ENCODE measurements at regions not wholly inside any gene's neighbourhood (a gene's known extent, or its start where the extent isn't known, plus 50 kb on each side); places are given as distances from the start of the nearest gene placed in this dataset.
"Not testable (repeated sequence)": the region's sequence is repeated elsewhere in the genome, so short reads cannot be mapped to it uniquely, and the experiment has no call there.

GRCh38 chr3:132136902-132137301 is 102.1 kb upstream of the CPNE4 start:
- H3K27ac ChIP-seq (ENCODE audit: low read length); H3K9me3 ChIP-seq (ENCODE audit: insufficient read depth, low read depth, low read length); H3K9ac ChIP-seq (ENCODE audit: low read depth, low read length); H3K36me3 ChIP-seq (ENCODE audit: insufficient read depth, low read depth, low read length); H3K27me3 ChIP-seq (ENCODE audit: insufficient read depth, low read length): not testable (repeated sequence)
- H3K4me3 ChIP-seq (ENCODE audit: low read length) = peak overlapping the region; percentile 55; the same call in 1 of the 2 replicates
- H3K4me1 ChIP-seq (ENCODE audit: insufficient read depth, low read length) = peaks cover 10% of the 10 kb centered on the region; the same call in 1 of the 2 replicates

- Histone ChIP-seq H3K9me3 (ENCODE audit: insufficient read depth, low read depth, low read length) (no peaks in the 10 kb centered on the region), H3K9ac (ENCODE audit: low read depth, low read length) (no peak overlapping the region), H3K4me1 (ENCODE audit: insufficient read depth, low read length) (no peaks in the 10 kb centered on the region), H3K27me3 (ENCODE audit: insufficient read depth, low read length) (no peaks in the 10 kb centered on the region), H3K27ac (ENCODE audit: low read length) (no peak overlapping the region), H3K36me3 (ENCODE audit: insufficient read depth, low read depth, low read length) (no peaks in the 10 kb centered on the region), H3K4me3 (ENCODE audit: low read length) (no peak overlapping the region)
Observed at GRCh38 chr3:132145833-132146232, 111.0 kb upstream of the CPNE4 start.

DNA sequence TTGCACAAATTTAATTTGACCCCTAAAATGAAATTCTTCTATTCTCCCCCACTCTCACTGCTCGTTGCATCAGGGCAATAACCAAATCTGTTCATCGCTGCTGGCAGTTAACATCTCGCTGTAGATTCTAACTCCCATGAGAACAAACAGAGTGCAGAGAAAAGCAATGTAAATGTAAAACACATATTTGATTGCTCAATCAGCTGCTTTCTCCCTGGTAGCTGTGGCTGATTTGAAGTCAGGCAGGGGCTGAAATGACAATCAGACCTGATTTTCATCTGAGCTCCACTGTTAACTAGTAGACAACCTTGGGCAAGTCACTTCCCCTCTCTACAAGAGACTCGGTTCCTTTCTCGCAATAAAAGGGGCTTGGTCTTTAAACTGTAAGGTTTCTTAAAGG is 119.8 kb upstream of the CPNE4 start:
- no peaks in the 10 kb centered on the region for H3K27me3 ChIP-seq (ENCODE audit: insufficient read depth, low read length)
- no peaks in the 10 kb centered on the region for H3K9me3 ChIP-seq (ENCODE audit: insufficient read depth, low read depth, low read length)
- no peaks in the 10 kb centered on the region for H3K36me3 ChIP-seq (ENCODE audit: insufficient read depth, low read depth, low read length)
- no peak overlapping the region for H3K9ac ChIP-seq (ENCODE audit: low read depth, low read length)
- no peak overlapping the region for H3K4me3 ChIP-seq (ENCODE audit: low read length)
- no peak overlapping the region for H3K27ac ChIP-seq (ENCODE audit: low read length)
- no peaks in the 10 kb centered on the region for H3K4me1 ChIP-seq (ENCODE audit: insufficient read depth, low read length)

- Histone ChIP-seq H3K9ac (ENCODE audit: low read depth, low read length) (no peak overlapping the region), H3K27me3 (ENCODE audit: insufficient read depth, low read length) (no peaks in the 10 kb centered on the region), H3K4me1 (ENCODE audit: insufficient read depth, low read length) (no peaks in the 10 kb centered on the region), H3K27ac (ENCODE audit: low read length) (no peak overlapping the region), H3K9me3 (ENCODE audit: insufficient read depth, low read depth, low read length) (no peaks in the 10 kb centered on the region), H3K4me3 (ENCODE audit: low read length) (no peak overlapping the region), H3K36me3 (ENCODE audit: insufficient read depth, low read depth, low read length) (no peaks in the 10 kb centered on the region)
Observed at GRCh38 chr3:132159145-132159544, 124.3 kb upstream of the CPNE4 start.

GRCh38 chr3:132160198-132160597 is 125.4 kb upstream of the CPNE4 start:
- H3K27me3 ChIP-seq (ENCODE audit: insufficient read depth, low read length) = no peaks in the 10 kb centered on the region
- no peaks in the 10 kb centered on the region for H3K36me3 ChIP-seq (ENCODE audit: insufficient read depth, low read depth, low read length)
- H3K27ac ChIP-seq (ENCODE audit: low read length) = no peak overlapping the region
- H3K4me1 ChIP-seq (ENCODE audit: insufficient read depth, low read length) = no peaks in the 10 kb centered on the region
- H3K9me3 ChIP-seq (ENCODE audit: insufficient read depth, low read depth, low read length) = no peaks in the 10 kb centered on the region
- H3K9ac ChIP-seq (ENCODE audit: low read depth, low read length) = no peak overlapping the region
- no peak overlapping the region for H3K4me3 ChIP-seq (ENCODE audit: low read length)

GRCh38 chr3:132161608-132162007 is 126.8 kb upstream of the CPNE4 start:
- no peaks in the 10 kb centered on the region for H3K27me3 ChIP-seq (ENCODE audit: insufficient read depth, low read length)
- H3K4me3 ChIP-seq (ENCODE audit: low read length) = no peak overlapping the region
- H3K27ac ChIP-seq (ENCODE audit: low read length) = no peak overlapping the region
- H3K36me3 ChIP-seq (ENCODE audit: insufficient read depth, low read depth, low read length) = no peaks in the 10 kb centered on the region
- H3K9me3 ChIP-seq (ENCODE audit: insufficient read depth, low read depth, low read length) = no peaks in the 10 kb centered on the region
- no peaks in the 10 kb centered on the region for H3K4me1 ChIP-seq (ENCODE audit: insufficient read depth, low read length)
- H3K9ac ChIP-seq (ENCODE audit: low read depth, low read length) = no peak overlapping the region

- no peak overlapping the region for H3K4me3 ChIP-seq (ENCODE audit: low read length)
Observed at GRCh38 chr3:132164469-132165092, 129.8 kb upstream of the CPNE4 start.

GRCh38 chr3:132167870-132168269 is 133.1 kb upstream of the CPNE4 start:
- Histone ChIP-seq H3K27me3 (ENCODE audit: insufficient read depth, low read length) (no peaks in the 10 kb centered on the region), H3K36me3 (ENCODE audit: insufficient read depth, low read depth, low read length) (no peaks in the 10 kb centered on the region), H3K4me1 (ENCODE audit: insufficient read depth, low read length) (no peaks in the 10 kb centered on the region), H3K9ac (ENCODE audit: low read depth, low read length) (no peak overlapping the region), H3K9me3 (ENCODE audit: insufficient read depth, low read depth, low read length) (no peaks in the 10 kb centered on the region), H3K27ac (ENCODE audit: low read length) (no peak overlapping the region), H3K4me3 (ENCODE audit: low read length) (no peak overlapping the region)

More at GRCh38 chr3:132164469-132165092, 129.8 kb upstream of the CPNE4 start:
- no peaks in the 10 kb centered on the region for H3K27me3 ChIP-seq (ENCODE audit: insufficient read depth, low read length)
- no peaks in the 10 kb centered on the region for H3K4me1 ChIP-seq (ENCODE audit: insufficient read depth, low read length)
- no peak overlapping the region for H3K27ac ChIP-seq (ENCODE audit: low read length)
- H3K9ac ChIP-seq (ENCODE audit: low read depth, low read length) = no peak overlapping the region
- no peaks in the 10 kb centered on the region for H3K9me3 ChIP-seq (ENCODE audit: insufficient read depth, low read depth, low read length)
- no peaks in the 10 kb centered on the region for H3K36me3 ChIP-seq (ENCODE audit: insufficient read depth, low read depth, low read length)

- Histone ChIP-seq H3K4me3 (ENCODE audit: low read length) (no peak overlapping the region), H3K36me3 (ENCODE audit: insufficient read depth, low read depth, low read length) (no peaks in the 10 kb centered on the region), H3K27ac (ENCODE audit: low read length) (no peak overlapping the region), H3K9ac (ENCODE audit: low read depth, low read length) (no peak overlapping the region), H3K4me1 (ENCODE audit: insufficient read depth, low read length) (no peaks in the 10 kb centered on the region), H3K9me3 (ENCODE audit: insufficient read depth, low read depth, low read length) (no peaks in the 10 kb centered on the region), H3K27me3 (ENCODE audit: insufficient read depth, low read length) (no peaks in the 10 kb centered on the region)
Observed at GRCh38 chr3:132174500-132174899, 139.7 kb upstream of the CPNE4 start.

- H3K36me3 ChIP-seq (ENCODE audit: insufficient read depth, low read depth, low read length) = no peaks in the 10 kb centered on the region
- no peak overlapping the region for H3K9ac ChIP-seq (ENCODE audit: low read depth, low read length)
- H3K27ac ChIP-seq (ENCODE audit: low read length) = no peak overlapping the region
- no peak overlapping the region for H3K4me3 ChIP-seq (ENCODE audit: low read length)
- H3K9me3 ChIP-seq (ENCODE audit: insufficient read depth, low read depth, low read length) = no peaks in the 10 kb centered on the region
- peaks cover 5% of the 10 kb centered on the region for H3K4me1 ChIP-seq (ENCODE audit: insufficient read depth, low read length)
- H3K27me3 ChIP-seq (ENCODE audit: insufficient read depth, low read length) = no peaks in the 10 kb centered on the region
Observed at GRCh38 chr3:132180337-132180791, 136.8 kb upstream of the ACP3 start.

GRCh38 chr3:132183811-132184210 is 133.4 kb upstream of the ACP3 start:
- Histone ChIP-seq H3K9ac (ENCODE audit: low read depth, low read length) (no peak overlapping the region), H3K4me3 (ENCODE audit: low read length) (no peak overlapping the region), H3K9me3 (ENCODE audit: insufficient read depth, low read depth, low read length) (no peaks in the 10 kb centered on the region)

GRCh38 chr3:132187746-132188145 is 129.5 kb upstream of the ACP3 start:
- no peaks in the 10 kb centered on the region for H3K9me3 ChIP-seq (ENCODE audit: insufficient read depth, low read depth, low read length)
- no peak overlapping the region for H3K4me3 ChIP-seq (ENCODE audit: low read length)
- H3K9ac ChIP-seq (ENCODE audit: low read depth, low read length) = no peak overlapping the region
- no peak overlapping the region for H3K27ac ChIP-seq (ENCODE audit: low read length)
- no peaks in the 10 kb centered on the region for H3K36me3 ChIP-seq (ENCODE audit: insufficient read depth, low read depth, low read length)
- no peaks in the 10 kb centered on the region for H3K4me1 ChIP-seq (ENCODE audit: insufficient read depth, low read length)
- no peaks in the 10 kb centered on the region for H3K27me3 ChIP-seq (ENCODE audit: insufficient read depth, low read length)

More at GRCh38 chr3:132183811-132184210, 133.4 kb upstream of the ACP3 start:
- H3K27me3 ChIP-seq (ENCODE audit: insufficient read depth, low read length) = no peaks in the 10 kb centered on the region
- no peaks in the 10 kb centered on the region for H3K36me3 ChIP-seq (ENCODE audit: insufficient read depth, low read depth, low read length)
- peaks cover 5% of the 10 kb centered on the region for H3K4me1 ChIP-seq (ENCODE audit: insufficient read depth, low read length)
- no peak overlapping the region for H3K27ac ChIP-seq (ENCODE audit: low read length)
